ENCODE measurements at regions not wholly inside any gene's neighbourhood (a gene's known extent, or its start where the extent isn't known, plus 50 kb on each side); places are given as distances from the start of the nearest gene placed in this dataset.

DNA sequence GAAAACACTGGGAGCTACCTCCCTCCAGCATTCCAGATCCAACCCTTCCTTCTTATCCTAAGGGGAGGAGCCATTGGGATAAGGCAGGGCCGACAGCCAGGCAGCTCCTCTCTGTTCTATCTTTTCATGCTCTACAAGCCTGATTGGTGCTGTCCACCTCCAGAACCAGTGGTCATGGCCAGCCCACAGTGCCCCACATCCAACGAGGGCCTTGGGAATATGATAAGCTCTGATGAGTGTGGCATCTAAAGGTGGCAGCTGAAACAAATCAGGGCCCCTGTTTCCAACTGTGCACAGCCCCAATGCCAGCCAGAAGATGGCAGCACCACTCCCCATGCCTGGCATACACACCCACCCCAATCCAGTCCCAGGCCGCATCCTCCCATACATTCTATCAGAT, 329.3 kb downstream of the C1D start:
- TF ChIP-seq CTCF (IDR thresholded peaks at IDR 0.05; ENCODE audit: borderline replicate concordance, extremely low read depth, low read length, poor library complexity, severe bottlenecking) = peak; percentile 45
- TF ChIP-seq EZH2 (IDR thresholded peaks at IDR 0.05; ENCODE audit: borderline replicate concordance, low read depth, low read length, severe bottlenecking) = no peak

Data from DND-41 (cell line).